GM13977 (cell line): ENCODE measurements at regions not wholly inside any gene's neighbourhood (a gene's known extent, or its start where the extent isn't known, plus 50 kb on each side); places are given as distances from the start of the nearest gene placed in this dataset.

Source experiments
- DNase-seq: peaks from one replicate; pipeline ENCODE4 v3.0.0; 2012; ENCODE audit warnings: low spot score
- in situ Hi-C: fragments of 300-500 bp; cut with MboI; formaldehyde crosslinking; loops from one replicate; pipeline ENCODE4 v1.12.0; 2022; ENCODE audit warnings: low sequenced_read_pairs, low pct_unique_long_range_greater_than_20kb, mixed read lengths, inconsistent platforms; ENCODE audit not compliant: unreplicated experiment
- TF ChIP-seq, protein P1 (sequence below): IDR thresholded peaks from 2 replicates; pipeline ENCODE4 v1.5.1; 2012; ENCODE audit warnings: mild to moderate bottlenecking, control low read depth; ENCODE audit not compliant: insufficient read depth; ENCODE audit errors: extremely low read depth, missing control alignments

- in situ Hi-C loops: no loop called here
- TF ChIP-seq, protein P1, sequence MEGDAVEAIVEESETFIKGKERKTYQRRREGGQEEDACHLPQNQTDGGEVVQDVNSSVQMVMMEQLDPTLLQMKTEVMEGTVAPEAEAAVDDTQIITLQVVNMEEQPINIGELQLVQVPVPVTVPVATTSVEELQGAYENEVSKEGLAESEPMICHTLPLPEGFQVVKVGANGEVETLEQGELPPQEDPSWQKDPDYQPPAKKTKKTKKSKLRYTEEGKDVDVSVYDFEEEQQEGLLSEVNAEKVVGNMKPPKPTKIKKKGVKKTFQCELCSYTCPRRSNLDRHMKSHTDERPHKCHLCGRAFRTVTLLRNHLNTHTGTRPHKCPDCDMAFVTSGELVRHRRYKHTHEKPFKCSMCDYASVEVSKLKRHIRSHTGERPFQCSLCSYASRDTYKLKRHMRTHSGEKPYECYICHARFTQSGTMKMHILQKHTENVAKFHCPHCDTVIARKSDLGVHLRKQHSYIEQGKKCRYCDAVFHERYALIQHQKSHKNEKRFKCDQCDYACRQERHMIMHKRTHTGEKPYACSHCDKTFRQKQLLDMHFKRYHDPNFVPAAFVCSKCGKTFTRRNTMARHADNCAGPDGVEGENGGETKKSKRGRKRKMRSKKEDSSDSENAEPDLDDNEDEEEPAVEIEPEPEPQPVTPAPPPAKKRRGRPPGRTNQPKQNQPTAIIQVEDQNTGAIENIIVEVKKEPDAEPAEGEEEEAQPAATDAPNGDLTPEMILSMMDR: no peak
Measured at GRCh38 chr6:144449911-144450597, 164.9 kb downstream of the UTRN start.

GRCh38 chr6:144460327-144461095 is 175.4 kb downstream of the UTRN start:
- TF ChIP-seq, protein P1: no peak
- in situ Hi-C loops: no loop called here

More at GRCh38 chr6:144449911-144450597, 164.9 kb downstream of the UTRN start:
- DNase-seq: no peak

GRCh38 chr6:144462058-144462457 is 176.9 kb downstream of the UTRN start:
- TF ChIP-seq, protein P1: no peak
- no peak for DNase-seq
- in situ Hi-C loops: no loop called here

More at GRCh38 chr6:144460327-144461095, 175.4 kb downstream of the UTRN start:
- peak; percentile 35 for DNase-seq

DNA sequence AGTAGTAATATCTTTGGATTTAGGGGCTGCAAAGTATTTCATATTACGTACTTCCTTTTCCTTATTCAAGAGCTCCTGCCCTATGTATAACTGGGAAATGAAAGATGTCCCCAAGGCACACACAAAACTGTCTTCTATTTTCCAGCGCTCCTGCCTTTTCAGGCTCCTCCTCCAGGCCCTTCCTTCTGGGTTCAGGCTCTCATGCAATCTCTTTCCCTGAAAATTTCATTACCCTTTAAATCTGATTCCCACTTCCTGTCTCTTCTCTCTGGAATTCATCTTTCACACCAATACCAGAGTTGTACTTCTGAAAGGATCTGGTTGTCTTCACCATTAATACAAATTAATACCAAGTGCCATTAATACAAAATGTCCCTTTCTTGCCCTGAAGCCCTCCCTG is 181.6 kb downstream of the UTRN start:
- in situ Hi-C loops: no loop called here
- TF ChIP-seq, protein P1: no peak
- DNase-seq: no peak

- TF ChIP-seq, protein P1: no peak
- DNase-seq: no peak
- in situ Hi-C loops: no loop called here
Measured at GRCh38 chr6:144467172-144467762, 182.1 kb downstream of the UTRN start.

GRCh38 chr6:144467921-144468320 is 182.8 kb downstream of the UTRN start:
- DNase-seq: no peak
- TF ChIP-seq, protein P1: no peak
- in situ Hi-C loops: no loop called here
